ENCODE measurements at regions not wholly inside any gene's neighbourhood (a gene's known extent, or its start where the extent isn't known, plus 50 kb on each side); places are given as distances from the start of the nearest gene placed in this dataset.

DNA sequence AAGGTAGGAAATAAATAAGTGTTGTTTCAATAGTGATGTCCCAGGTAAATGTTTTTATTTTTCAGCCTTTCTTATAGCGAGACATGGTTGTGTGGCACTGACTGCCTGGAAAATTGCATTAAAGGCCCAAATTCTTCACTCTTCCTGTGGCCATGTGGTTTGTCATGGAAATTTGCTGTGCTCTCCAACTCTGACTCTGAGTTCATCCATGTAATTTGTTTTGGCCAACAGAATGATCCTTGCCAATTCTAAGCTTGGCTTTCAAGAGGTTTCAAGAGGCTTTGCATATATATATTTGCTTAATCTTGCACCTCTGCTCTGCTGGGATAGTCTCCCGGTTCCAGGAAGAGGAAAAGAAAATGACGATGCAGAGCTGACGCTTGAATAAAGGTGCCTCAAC, 107.5 kb upstream of the ARHGEF26 start:
- ChIA-PET CTCF (no interaction called here), POLR2A (no interaction called here)
- no peak overlapping the region for H3K4me3 Mint-ChIP-seq
- H3K27me3 Mint-ChIP-seq: peaks cover 3% of the 10 kb centered on the region
- H3K27ac Mint-ChIP-seq: no peak overlapping the region
- intact Hi-C loops (cut with DNase I, micrococcal nuclease): no loop called here
- H3K4me1 Mint-ChIP-seq: no peaks in the 10 kb centered on the region
- DNase-seq (no peak), ATAC-seq (no peak)
- H3K36me3 Mint-ChIP-seq (ENCODE audit: low read depth): no peaks in the 10 kb centered on the region
- no peaks in the 10 kb centered on the region for H3K9me3 Mint-ChIP-seq (ENCODE audit: low read depth)

DNA sequence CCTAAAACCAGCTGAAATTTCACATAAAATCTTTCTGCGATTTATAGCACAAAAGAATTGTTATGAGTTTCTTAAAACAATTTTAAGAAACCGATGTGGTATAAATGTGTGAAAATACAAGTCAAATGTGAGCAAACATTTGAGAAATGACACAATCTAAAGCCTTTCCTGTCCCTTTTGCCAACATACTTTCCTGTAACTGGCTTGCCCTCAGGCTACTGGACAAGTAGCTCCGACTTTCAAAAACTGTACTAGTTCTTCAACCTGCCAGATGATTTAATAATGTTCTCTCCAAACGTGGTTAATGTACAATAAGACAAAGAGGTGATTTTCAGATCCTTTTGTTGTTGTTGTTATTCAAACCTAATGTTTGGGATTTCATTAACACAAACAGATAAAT, 105.9 kb upstream of the ARHGEF26 start:
- H3K9me3 Mint-ChIP-seq (ENCODE audit: low read depth): no peaks in the 10 kb centered on the region

DNA sequence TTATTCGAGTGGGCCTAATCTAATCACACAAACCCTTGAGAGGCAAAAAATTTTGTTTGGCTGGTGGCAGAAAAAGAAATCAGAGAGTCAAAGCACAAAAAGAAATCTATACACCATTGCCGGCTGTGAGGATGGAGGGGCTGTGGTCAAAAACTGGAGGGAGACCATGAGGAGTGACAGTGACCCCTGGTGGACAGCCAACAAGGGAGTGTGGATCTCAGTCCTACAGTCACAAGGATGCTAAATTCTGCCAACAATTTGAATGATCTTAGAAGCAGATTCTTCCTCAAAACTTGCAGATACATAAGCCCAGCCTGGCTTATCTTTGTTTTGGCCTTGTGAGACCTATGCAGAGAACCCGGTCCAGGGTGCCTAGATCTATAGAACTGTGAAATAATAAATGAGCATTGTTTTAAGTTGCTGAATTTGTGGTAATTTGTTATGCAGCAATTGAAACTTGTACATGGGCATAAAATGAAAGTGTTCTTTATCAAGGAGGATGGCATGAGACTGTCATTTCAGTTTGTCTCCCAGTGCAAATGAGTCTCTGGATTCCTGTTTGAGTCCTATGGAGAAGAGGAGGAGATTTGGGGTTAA, 103.0 kb upstream of the ARHGEF26 start:
- Mint-ChIP-seq H3K9me3 (ENCODE audit: low read depth) (no peaks in the 10 kb centered on the region), H3K4me1 (no peaks in the 10 kb centered on the region), H3K27me3 (peaks cover 4% of the 10 kb centered on the region), H3K36me3 (ENCODE audit: low read depth) (no peaks in the 10 kb centered on the region), H3K27ac (no peak overlapping the region), H3K4me3 (no peak overlapping the region)
- ChIA-PET POLR2A (no interaction called here), CTCF (interaction anchor here (1.0 to 1.8 kb wide), 2 partner anchors 13 to 232 kb away, joined by 3 read pairs; no protein-coding TSS in a partner anchor)
- DNase-seq: peak; percentile 57
- intact Hi-C loops (cut with DNase I, micrococcal nuclease): loop anchor here (5.0 kb wide), 2 partner anchors 976 to 991 kb away; no protein-coding TSS in a partner anchor
- no peak for ATAC-seq

More for the DNA sequence above, 105.9 kb upstream of the ARHGEF26 start:
- intact Hi-C loops (cut with DNase I, micrococcal nuclease): loop anchor here (5.0 kb wide), 2 partner anchors 973 to 988 kb away; no protein-coding TSS in a partner anchor
- ChIA-PET CTCF (no interaction called here), POLR2A (no interaction called here)
- peaks cover 4% of the 10 kb centered on the region for H3K27me3 Mint-ChIP-seq
- no peak overlapping the region for H3K27ac Mint-ChIP-seq
- no peak for DNase-seq
- H3K4me3 Mint-ChIP-seq: no peak overlapping the region
- H3K4me1 Mint-ChIP-seq: no peaks in the 10 kb centered on the region
- no peaks in the 10 kb centered on the region for H3K36me3 Mint-ChIP-seq (ENCODE audit: low read depth)
- no peak for ATAC-seq

DNA sequence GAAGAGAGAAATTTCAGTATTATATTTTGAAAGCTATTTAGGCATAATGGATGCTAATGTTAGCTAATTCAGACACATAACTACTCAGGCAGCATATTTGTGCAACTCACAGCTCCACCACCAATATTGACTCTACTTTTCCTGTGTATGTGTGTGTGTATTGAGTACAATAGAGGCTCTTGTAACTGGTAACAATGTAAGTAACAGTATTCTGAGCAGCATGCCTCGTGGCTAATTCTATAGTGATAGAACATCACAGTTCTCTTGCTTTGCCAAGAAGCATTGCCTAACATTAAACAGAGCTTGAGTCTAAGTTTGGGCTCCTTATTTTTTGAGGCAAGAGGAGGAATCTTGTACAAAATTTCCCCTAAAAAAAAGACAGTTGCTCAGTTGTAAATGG, 98.6 kb upstream of the ARHGEF26 start:
- Mint-ChIP-seq H3K9me3 (ENCODE audit: low read depth) (no peaks in the 10 kb centered on the region), H3K4me3 (no peak overlapping the region), H3K4me1 (no peaks in the 10 kb centered on the region), H3K27ac (no peak overlapping the region), H3K27me3 (peaks cover 4% of the 10 kb centered on the region), H3K36me3 (ENCODE audit: low read depth) (no peaks in the 10 kb centered on the region)
- CTCF ChIA-PET: interaction anchor here (1.1 kb wide), 1 partner anchor 996 kb away, joined by 3 read pairs; no protein-coding TSS in a partner anchor
- POLR2A ChIA-PET: no interaction called here
- ATAC-seq: no peak
- intact Hi-C loops (cut with DNase I, micrococcal nuclease): no loop called here
- DNase-seq: no peak

DNA sequence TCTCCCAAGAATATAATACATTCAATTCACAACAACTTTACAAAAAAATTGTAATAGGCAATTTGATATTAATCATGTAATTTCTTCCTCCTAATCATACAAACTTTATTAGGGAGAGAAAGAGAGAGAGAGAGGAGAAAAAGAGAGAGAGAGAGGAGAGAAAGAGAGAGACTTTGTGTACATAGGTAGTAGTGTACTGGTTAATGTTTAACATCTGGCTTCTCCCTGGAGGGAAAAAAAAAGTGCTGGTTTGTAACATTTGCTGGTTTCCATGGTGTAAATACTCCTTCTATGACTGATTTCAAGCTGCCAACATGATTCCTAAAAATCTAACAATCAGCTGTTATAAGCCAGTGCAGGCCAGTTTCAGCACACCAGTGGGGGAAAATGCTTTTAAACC, 98.0 kb upstream of the ARHGEF26 start:
- Mint-ChIP-seq H3K9me3 (ENCODE audit: low read depth) (no peaks in the 10 kb centered on the region), H3K4me3 (no peak overlapping the region), H3K4me1 (no peaks in the 10 kb centered on the region), H3K36me3 (ENCODE audit: low read depth) (no peaks in the 10 kb centered on the region), H3K27me3 (peaks cover 4% of the 10 kb centered on the region), H3K27ac (no peak overlapping the region)
- ChIA-PET CTCF (interaction anchor here (1.1 kb wide), 1 partner anchor 997 kb away, joined by 3 read pairs; no protein-coding TSS in a partner anchor), POLR2A (no interaction called here)
- no peak for ATAC-seq
- DNase-seq: no peak
- intact Hi-C loops (cut with DNase I, micrococcal nuclease): no loop called here

DNA sequence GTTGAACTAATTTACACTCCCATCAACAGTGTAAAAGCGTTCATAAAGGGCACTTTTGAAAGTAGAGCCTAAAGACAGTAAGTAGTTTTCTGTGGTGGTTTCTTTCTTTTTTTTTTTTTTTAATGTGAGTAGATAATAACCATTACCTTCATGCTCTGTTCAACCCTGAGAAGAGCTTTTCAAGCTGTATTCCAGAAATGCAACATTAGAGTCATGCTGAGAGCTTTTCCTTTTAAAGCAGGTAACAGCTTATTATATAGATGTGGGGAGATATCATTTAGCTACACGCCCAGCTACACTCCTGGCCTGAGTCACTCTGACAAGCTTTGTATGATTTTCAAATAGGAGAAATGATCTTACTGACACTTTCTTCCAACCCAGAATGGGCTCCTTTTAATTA, 96.2 kb upstream of the ARHGEF26 start:
- ChIA-PET CTCF (no interaction called here), POLR2A (no interaction called here)
- intact Hi-C loops (cut with DNase I, micrococcal nuclease): no loop called here
- Mint-ChIP-seq H3K4me1 (no peaks in the 10 kb centered on the region), H3K36me3 (ENCODE audit: low read depth) (no peaks in the 10 kb centered on the region), H3K27ac (no peak overlapping the region), H3K9me3 (ENCODE audit: low read depth) (no peaks in the 10 kb centered on the region), H3K4me3 (no peak overlapping the region), H3K27me3 (peaks cover under 1% of the 10 kb centered on the region)
- ATAC-seq: no peak
- no peak for DNase-seq

DNA sequence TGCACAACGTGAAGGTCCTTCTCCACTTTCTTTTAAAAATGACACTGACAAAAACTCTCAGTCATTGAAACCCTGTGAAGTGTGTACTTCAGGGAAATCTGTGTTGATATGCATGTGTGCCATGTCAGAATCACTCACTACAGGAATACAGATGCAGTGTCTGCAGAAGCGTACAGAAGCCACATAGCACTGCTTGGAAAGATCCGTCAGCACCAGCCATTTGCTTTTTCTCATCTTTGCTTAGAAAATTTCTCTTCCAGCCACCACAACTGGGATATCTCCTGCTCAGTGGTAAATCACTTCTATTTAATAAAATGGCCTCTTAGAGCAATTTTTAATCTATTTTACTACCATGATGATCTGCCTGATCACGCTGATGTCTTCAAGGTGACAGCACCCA, 91.3 kb upstream of the ARHGEF26 start:
- H3K27ac Mint-ChIP-seq: no peak overlapping the region
- ChIA-PET POLR2A (no interaction called here), CTCF (no interaction called here)
- DNase-seq (no peak), ATAC-seq (no peak)
- intact Hi-C loops (cut with DNase I, micrococcal nuclease): no loop called here
- H3K4me1 Mint-ChIP-seq: no peaks in the 10 kb centered on the region
- no peaks in the 10 kb centered on the region for H3K9me3 Mint-ChIP-seq (ENCODE audit: low read depth)
- H3K4me3 Mint-ChIP-seq: no peak overlapping the region
- H3K36me3 Mint-ChIP-seq (ENCODE audit: low read depth): no peaks in the 10 kb centered on the region
- peaks cover 4% of the 10 kb centered on the region for H3K27me3 Mint-ChIP-seq

DNA sequence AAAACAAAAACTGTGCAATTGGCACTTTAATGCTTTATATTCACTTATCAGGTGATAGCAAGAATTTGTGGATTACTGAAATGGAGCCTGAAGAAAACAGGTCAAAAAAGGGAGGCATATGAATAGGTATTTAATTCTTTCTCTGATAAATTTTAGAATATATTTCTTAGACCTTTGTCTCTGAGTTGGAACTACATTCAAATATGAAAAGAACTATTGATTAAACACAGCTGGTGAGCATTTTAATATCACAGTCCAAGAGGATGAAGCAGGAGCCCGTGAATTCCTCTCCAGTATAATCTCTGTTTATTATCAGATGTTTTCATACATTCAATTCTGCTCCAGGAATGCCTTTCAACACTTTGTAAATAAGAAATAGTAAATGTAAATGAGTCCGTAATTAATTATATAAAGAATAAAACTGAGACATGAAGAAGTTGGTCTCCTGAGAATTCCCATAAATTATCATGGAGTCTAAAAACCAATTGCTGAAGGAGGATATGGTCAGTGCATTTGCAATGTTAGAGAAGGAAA, 86.3 kb upstream of the ARHGEF26 start:
- Mint-ChIP-seq H3K4me3 (no peak overlapping the region), H3K4me1 (no peaks in the 10 kb centered on the region), H3K27me3 (peaks cover 4% of the 10 kb centered on the region), H3K27ac (no peak overlapping the region), H3K36me3 (ENCODE audit: low read depth) (no peaks in the 10 kb centered on the region), H3K9me3 (ENCODE audit: low read depth) (no peaks in the 10 kb centered on the region)
- ATAC-seq (no peak), DNase-seq (no peak)
- ChIA-PET CTCF (interaction anchor here (0.6 kb wide), 1 partner anchor 62 kb away, joined by 3 read pairs; no protein-coding TSS in a partner anchor), POLR2A (no interaction called here)
- intact Hi-C loops (cut with DNase I, micrococcal nuclease): no loop called here

DNA sequence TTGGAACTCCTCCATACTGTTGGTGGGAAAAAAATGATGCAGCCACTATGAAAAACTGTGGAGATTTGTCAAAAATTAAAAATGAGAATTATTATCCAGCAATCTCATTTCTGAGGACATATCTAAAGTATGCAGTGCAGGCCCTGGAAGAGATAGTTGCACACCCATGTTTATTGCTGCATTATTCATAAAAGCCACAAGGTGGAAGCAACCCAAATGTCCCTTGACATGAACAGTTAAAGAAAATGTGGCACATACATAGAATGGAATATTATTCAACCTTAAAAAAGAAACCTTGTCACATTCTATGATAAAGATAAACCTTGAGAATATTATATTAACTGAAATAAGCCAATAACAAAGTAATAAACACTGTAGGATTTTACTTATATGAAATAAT, 80.9 kb upstream of the ARHGEF26 start:
- ATAC-seq (peak; percentile 44), DNase-seq (no peak)
- ChIA-PET CTCF (no interaction called here), POLR2A (no interaction called here)
- Mint-ChIP-seq H3K27me3 (no peaks in the 10 kb centered on the region), H3K4me1 (no peaks in the 10 kb centered on the region), H3K36me3 (ENCODE audit: low read depth) (no peaks in the 10 kb centered on the region), H3K9me3 (ENCODE audit: low read depth) (no peaks in the 10 kb centered on the region), H3K4me3 (no peak overlapping the region), H3K27ac (no peak overlapping the region)
- intact Hi-C loops (cut with DNase I, micrococcal nuclease): loop anchor here (1.0 to 2.0 kb wide), 2 partner anchors 213 kb away; no protein-coding TSS in a partner anchor

DNA sequence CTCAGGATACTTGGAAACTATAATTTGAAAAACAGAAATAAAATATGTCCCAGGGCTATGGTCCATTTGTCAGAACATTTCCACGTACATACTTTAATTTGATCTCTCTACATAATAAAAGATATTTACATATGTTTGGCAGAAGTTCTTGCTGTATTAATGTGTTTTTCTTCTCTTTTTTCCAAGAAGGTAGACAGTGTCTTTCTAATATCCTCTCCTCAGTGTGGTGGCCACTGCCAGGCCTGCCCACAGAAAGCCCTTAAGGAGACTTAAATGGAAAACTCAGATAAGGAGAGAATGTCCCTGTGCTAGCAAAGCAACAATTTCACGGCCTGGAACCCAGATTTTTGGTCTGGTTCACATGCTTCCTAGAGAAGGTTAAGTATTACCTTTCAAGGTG, 76.5 kb upstream of the ARHGEF26 start:
- Mint-ChIP-seq H3K4me1 (no peaks in the 10 kb centered on the region), H3K9me3 (ENCODE audit: low read depth) (no peaks in the 10 kb centered on the region), H3K4me3 (no peak overlapping the region), H3K27ac (no peak overlapping the region), H3K27me3 (peaks cover 3% of the 10 kb centered on the region), H3K36me3 (ENCODE audit: low read depth) (no peaks in the 10 kb centered on the region)
- ATAC-seq (no peak), DNase-seq (no peak)
- ChIA-PET CTCF (no interaction called here), POLR2A (no interaction called here)
- intact Hi-C loops (cut with DNase I, micrococcal nuclease): no loop called here

DNA sequence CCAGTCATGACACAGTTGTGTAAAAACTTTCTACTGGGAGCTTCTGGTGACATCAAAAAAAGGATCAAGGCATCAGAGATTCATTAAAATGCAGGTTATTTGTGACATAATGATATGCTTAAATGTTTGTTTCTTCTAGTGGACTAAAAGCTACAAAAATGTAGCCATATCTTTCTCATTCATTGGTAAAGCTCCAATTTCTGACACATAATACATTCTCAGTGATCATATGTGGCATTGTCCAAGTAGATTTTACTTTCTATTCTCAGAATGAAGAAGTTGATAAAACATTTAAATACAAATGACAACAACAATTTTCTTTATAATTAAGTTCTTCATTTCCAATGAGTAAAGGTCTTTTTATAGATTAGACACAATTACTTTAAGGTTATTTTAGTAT, 71.0 kb upstream of the ARHGEF26 start:
- H3K27ac Mint-ChIP-seq: no peak overlapping the region
- DNase-seq (no peak), ATAC-seq (no peak)
- H3K4me1 Mint-ChIP-seq: no peaks in the 10 kb centered on the region
- no peaks in the 10 kb centered on the region for H3K9me3 Mint-ChIP-seq (ENCODE audit: low read depth)
- POLR2A ChIA-PET: no interaction called here
- CTCF ChIA-PET: no interaction called here
- intact Hi-C loops (cut with DNase I, micrococcal nuclease): no loop called here
- no peak overlapping the region for H3K4me3 Mint-ChIP-seq
- H3K36me3 Mint-ChIP-seq (ENCODE audit: low read depth): no peaks in the 10 kb centered on the region
- peaks cover 11% of the 10 kb centered on the region for H3K27me3 Mint-ChIP-seq

DNA sequence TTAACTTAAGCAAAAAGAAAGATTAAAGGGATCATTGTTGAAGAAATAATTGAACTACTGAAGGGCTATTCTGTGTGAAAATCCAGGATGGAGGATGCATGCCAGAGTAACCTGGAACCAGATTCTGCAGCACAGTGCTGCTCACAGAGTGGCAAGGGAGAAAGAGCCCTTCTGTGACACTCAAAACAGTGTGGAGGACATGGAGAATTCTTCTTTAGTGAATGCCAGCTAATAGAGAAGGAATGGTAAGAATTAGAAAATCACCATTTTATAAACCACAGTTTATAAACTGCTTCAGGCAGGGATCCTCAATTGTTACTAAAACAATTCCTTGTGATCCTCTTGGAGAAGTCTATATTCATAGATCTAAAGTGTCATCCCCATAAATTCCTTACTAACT, 70.4 kb upstream of the ARHGEF26 start:
- Mint-ChIP-seq H3K27me3 (peaks cover 11% of the 10 kb centered on the region), H3K27ac (no peak overlapping the region), H3K4me1 (no peaks in the 10 kb centered on the region), H3K9me3 (ENCODE audit: low read depth) (no peaks in the 10 kb centered on the region), H3K4me3 (no peak overlapping the region), H3K36me3 (ENCODE audit: low read depth) (no peaks in the 10 kb centered on the region)
- intact Hi-C loops (cut with DNase I, micrococcal nuclease): no loop called here
- DNase-seq (no peak), ATAC-seq (no peak)
- POLR2A ChIA-PET: no interaction called here
- CTCF ChIA-PET: no interaction called here

Data from activated CD4-positive, alpha-beta T cell treated with anti-CD3 and anti-CD28 coated beads for 36 hours (primary cell).